ENCODE measurements at regions not wholly inside any gene's neighbourhood (a gene's known extent, or its start where the extent isn't known, plus 50 kb on each side); places are given as distances from the start of the nearest gene placed in this dataset.
"Not testable (repeated sequence)": the region's sequence is repeated elsewhere in the genome, so short reads cannot be mapped to it uniquely, and the experiment has no call there.

DNA sequence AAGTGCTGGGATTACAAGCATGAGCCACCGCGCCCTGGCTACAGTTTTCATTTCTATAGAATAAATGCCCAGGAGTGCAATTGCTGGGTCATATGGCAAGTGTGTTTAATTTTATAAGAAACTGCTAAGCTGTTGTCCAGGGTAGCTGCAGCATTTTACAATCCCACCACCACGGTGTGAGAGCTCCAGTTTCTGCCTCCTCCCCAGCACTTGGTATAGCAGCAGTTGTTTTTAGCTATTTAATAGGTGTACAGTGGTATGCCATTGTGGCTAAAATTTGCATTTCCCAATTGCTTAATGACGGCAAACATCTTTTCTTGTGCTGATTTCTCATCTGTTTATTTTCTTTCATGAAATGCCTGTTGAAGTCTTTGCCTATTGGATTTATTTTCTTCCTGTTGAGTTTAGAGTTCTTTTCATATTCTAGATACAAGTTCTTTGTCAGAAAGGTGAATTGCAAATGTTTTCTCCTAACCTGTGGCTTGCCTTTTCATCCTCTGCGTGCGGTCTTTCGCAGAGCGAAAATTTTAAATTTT is 100.3 kb downstream of the NDFIP1 start:
- FAIRE-seq (no peak), DNase-seq (ENCODE audit: low read depth) (no peak)
- TF ChIP-seq, protein P1, sequence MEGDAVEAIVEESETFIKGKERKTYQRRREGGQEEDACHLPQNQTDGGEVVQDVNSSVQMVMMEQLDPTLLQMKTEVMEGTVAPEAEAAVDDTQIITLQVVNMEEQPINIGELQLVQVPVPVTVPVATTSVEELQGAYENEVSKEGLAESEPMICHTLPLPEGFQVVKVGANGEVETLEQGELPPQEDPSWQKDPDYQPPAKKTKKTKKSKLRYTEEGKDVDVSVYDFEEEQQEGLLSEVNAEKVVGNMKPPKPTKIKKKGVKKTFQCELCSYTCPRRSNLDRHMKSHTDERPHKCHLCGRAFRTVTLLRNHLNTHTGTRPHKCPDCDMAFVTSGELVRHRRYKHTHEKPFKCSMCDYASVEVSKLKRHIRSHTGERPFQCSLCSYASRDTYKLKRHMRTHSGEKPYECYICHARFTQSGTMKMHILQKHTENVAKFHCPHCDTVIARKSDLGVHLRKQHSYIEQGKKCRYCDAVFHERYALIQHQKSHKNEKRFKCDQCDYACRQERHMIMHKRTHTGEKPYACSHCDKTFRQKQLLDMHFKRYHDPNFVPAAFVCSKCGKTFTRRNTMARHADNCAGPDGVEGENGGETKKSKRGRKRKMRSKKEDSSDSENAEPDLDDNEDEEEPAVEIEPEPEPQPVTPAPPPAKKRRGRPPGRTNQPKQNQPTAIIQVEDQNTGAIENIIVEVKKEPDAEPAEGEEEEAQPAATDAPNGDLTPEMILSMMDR (IDR thresholded peaks at IDR 0.05; ENCODE audit: insufficient read depth, low read length, severe bottlenecking), result no peak
- Histone ChIP-seq H3K4me3 (ENCODE audit: low read depth, low read length) (no peak overlapping the region), H3K36me3 (ENCODE audit: control insufficient read depth, insufficient read depth, low read length) (no peaks in the 10 kb centered on the region), H3K27me3 (ENCODE audit: control insufficient read depth, insufficient read depth, low read length) (peaks cover 1% of the 10 kb centered on the region)

DNA sequence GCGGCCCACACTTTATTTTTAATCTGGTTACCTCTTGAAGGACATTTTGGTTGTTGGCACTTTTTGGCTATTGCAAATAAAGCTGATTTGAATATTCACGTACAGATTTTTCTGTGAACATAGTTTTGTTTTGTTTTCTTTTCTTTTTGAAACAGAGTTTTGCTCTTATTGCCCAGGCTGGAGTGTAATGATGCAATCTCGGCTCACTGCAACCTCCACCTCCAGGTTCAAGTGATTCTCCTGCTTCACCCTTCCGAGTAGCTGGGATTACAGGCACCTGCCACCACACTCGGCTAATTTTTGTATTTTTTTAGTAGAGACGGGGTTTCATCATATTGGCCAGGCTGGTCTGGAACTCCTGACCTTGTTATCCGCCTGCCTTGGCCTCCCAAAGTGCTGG is 99.7 kb downstream of the NDFIP1 start:
- H3K27me3 ChIP-seq (ENCODE audit: control insufficient read depth, insufficient read depth, low read length); FAIRE-seq; H3K36me3 ChIP-seq (ENCODE audit: control insufficient read depth, insufficient read depth, low read length); DNase-seq (ENCODE audit: low read depth); H3K4me3 ChIP-seq (ENCODE audit: low read depth, low read length): not testable (repeated sequence)

DNA sequence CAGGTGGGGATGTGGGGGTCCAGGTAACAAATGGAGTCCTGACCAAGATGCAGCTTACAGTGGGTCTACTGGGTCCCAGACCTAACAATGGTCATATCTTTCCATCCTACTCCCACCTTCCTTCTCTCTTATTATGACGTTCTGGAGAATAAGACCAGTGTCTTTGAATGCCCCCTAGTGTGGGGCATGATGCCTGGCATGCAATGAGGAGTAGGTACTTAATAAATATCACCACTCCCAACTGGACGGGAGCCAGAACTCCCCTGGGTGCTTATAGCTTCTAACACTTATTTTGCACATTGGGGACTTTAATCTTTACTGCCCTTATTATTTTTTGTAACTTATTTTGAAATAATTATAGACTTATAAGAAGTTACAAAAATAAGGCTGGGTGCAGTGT is 98.2 kb downstream of the NDFIP1 start:
- TF ChIP-seq, protein P1 (IDR thresholded peaks at IDR 0.05; ENCODE audit: insufficient read depth, low read length, severe bottlenecking), result no peak
- H3K27me3 ChIP-seq (ENCODE audit: control insufficient read depth, insufficient read depth, low read length), result peaks cover 1% of the 10 kb centered on the region
- H3K4me3 ChIP-seq (ENCODE audit: low read depth, low read length), result no peak overlapping the region
- DNase-seq (ENCODE audit: low read depth), result no peak
- FAIRE-seq, result no peak
- H3K36me3 ChIP-seq (ENCODE audit: control insufficient read depth, insufficient read depth, low read length), result no peaks in the 10 kb centered on the region

DNA sequence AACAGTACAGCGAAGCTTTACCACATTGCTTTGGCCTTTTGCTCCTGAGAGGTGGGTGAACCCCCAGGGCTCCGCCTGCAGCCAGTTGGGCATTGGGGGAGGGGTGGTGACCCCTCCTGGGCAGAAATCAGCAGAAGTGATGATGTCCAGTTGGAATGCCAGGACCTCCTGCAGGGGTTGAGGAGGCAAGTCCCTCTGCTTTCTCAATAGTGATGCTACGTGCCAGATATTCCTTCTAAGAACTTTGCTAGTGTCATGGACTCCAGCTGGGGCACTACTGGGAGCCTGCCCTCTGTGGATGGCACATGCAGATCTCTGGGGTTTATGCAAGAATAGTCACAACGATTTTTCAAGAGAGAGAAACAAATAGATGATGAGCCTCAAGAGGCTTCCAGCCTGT is 95.6 kb downstream of the NDFIP1 start:
- TF ChIP-seq, protein P1 (IDR thresholded peaks at IDR 0.05; ENCODE audit: insufficient read depth, low read length, severe bottlenecking), result no peak
- Histone ChIP-seq H3K27me3 (ENCODE audit: control insufficient read depth, insufficient read depth, low read length) (no peaks in the 10 kb centered on the region), H3K4me3 (ENCODE audit: low read depth, low read length) (no peak overlapping the region), H3K36me3 (ENCODE audit: control insufficient read depth, insufficient read depth, low read length) (no peaks in the 10 kb centered on the region)
- DNase-seq (ENCODE audit: low read depth) (no peak), FAIRE-seq (no peak)

Measured in bronchial epithelial cell (primary cell).